ENCODE measurements at regions not wholly inside any gene's neighbourhood (a gene's known extent, or its start where the extent isn't known, plus 50 kb on each side); places are given as distances from the start of the nearest gene placed in this dataset.
"Not testable (repeated sequence)": the region's sequence is repeated elsewhere in the genome, so short reads cannot be mapped to it uniquely, and the experiment has no call there.

GRCh38 chr7:47073284-47073683 is 508.6 kb downstream of the TNS3 start:
- DNase-seq (ENCODE audit: insufficient read length, low spot score) (no peak), FAIRE-seq (no peak)
- TF ChIP-seq PAX5 (IDR thresholded peaks at IDR 0.05; ENCODE audit: insufficient read depth, low read length, severe bottlenecking) (no peak), SPI1 (IDR thresholded peaks at IDR 0.05; ENCODE audit: low read depth, low read length) (no peak), POLR2A (IDR thresholded peaks at IDR 0.05; ENCODE audit: low read depth, low read length) (no peak), POU2F2 (IDR thresholded peaks at IDR 0.05; ENCODE audit: low read depth, low read length) (no peak)

- FAIRE-seq (no peak), DNase-seq (ENCODE audit: insufficient read length, low spot score) (no peak)
- TF ChIP-seq TAF1 (IDR thresholded peaks at IDR 0.05; ENCODE audit: low read depth, low read length) (no peak), SPI1 (IDR thresholded peaks at IDR 0.05; ENCODE audit: low read depth, low read length) (no peak), POU2F2 (IDR thresholded peaks at IDR 0.05; ENCODE audit: low read depth, low read length) (no peak), POLR2AphosphoS5 (IDR thresholded peaks at IDR 0.05; ENCODE audit: low read depth, low read length) (no peak), PAX5 (IDR thresholded peaks at IDR 0.05; ENCODE audit: insufficient read depth, low read length, severe bottlenecking) (no peak), POLR2A (IDR thresholded peaks at IDR 0.05; ENCODE audit: low read depth, low read length) (no peak)
Measured at GRCh38 chr7:47071866-47072265, 510.0 kb downstream of the TNS3 start.

- TF ChIP-seq POLR2A (IDR thresholded peaks at IDR 0.05; ENCODE audit: low read depth, low read length) (no peak), POLR2AphosphoS5 (IDR thresholded peaks at IDR 0.05; ENCODE audit: low read depth, low read length) (no peak), POU2F2 (IDR thresholded peaks at IDR 0.05; ENCODE audit: low read depth, low read length) (no peak), PAX5 (IDR thresholded peaks at IDR 0.05; ENCODE audit: insufficient read depth, low read length, severe bottlenecking) (no peak)
- no peak for FAIRE-seq
- no peak for DNase-seq (ENCODE audit: insufficient read length, low spot score)
Measured at GRCh38 chr7:47069385-47070076, 512.4 kb downstream of the TNS3 start.

- no peak for FAIRE-seq
- DNase-seq (ENCODE audit: insufficient read length, low spot score): no peak
- no peak for TF ChIP-seq SPI1 (IDR thresholded peaks at IDR 0.05; ENCODE audit: low read depth, low read length)
- no peak for TF ChIP-seq TAF1 (IDR thresholded peaks at IDR 0.05; ENCODE audit: low read depth, low read length)
- TF ChIP-seq POLR2A (IDR thresholded peaks at IDR 0.05; ENCODE audit: low read depth, low read length): no peak
- TF ChIP-seq PAX5 (IDR thresholded peaks at IDR 0.05; ENCODE audit: insufficient read depth, low read length, severe bottlenecking): no peak
- no peak for TF ChIP-seq POLR2AphosphoS5 (IDR thresholded peaks at IDR 0.05; ENCODE audit: low read depth, low read length)
- no peak for TF ChIP-seq POU2F2 (IDR thresholded peaks at IDR 0.05; ENCODE audit: low read depth, low read length)
Measured at GRCh38 chr7:47066976-47067614, 514.8 kb downstream of the TNS3 start.

GRCh38 chr7:47056731-47057130 is 525.2 kb downstream of the TNS3 start:
- TF ChIP-seq POU2F2 (IDR thresholded peaks at IDR 0.05; ENCODE audit: low read depth, low read length): no peak
- TF ChIP-seq POLR2A (IDR thresholded peaks at IDR 0.05; ENCODE audit: low read depth, low read length): no peak
- TF ChIP-seq PAX5 (IDR thresholded peaks at IDR 0.05; ENCODE audit: insufficient read depth, low read length, severe bottlenecking): no peak
- TF ChIP-seq POLR2AphosphoS5 (IDR thresholded peaks at IDR 0.05; ENCODE audit: low read depth, low read length): no peak
- TF ChIP-seq TAF1 (IDR thresholded peaks at IDR 0.05; ENCODE audit: low read depth, low read length): no peak
- no peak for TF ChIP-seq SPI1 (IDR thresholded peaks at IDR 0.05; ENCODE audit: low read depth, low read length)
- no peak for DNase-seq (ENCODE audit: insufficient read length, low spot score)
- no peak for FAIRE-seq

- not testable (repeated sequence) for FAIRE-seq; DNase-seq (ENCODE audit: insufficient read length, low spot score)
Measured at GRCh38 chr7:47052541-47053208, 529.2 kb downstream of the TNS3 start.

- TF ChIP-seq PAX5 (IDR thresholded peaks at IDR 0.05; ENCODE audit: insufficient read depth, low read length, severe bottlenecking): no peak
- TF ChIP-seq POLR2A (IDR thresholded peaks at IDR 0.05; ENCODE audit: low read depth, low read length): no peak
- TF ChIP-seq POU2F2 (IDR thresholded peaks at IDR 0.05; ENCODE audit: low read depth, low read length): no peak
- TF ChIP-seq TAF1 (IDR thresholded peaks at IDR 0.05; ENCODE audit: low read depth, low read length): no peak
- no peak for TF ChIP-seq SPI1 (IDR thresholded peaks at IDR 0.05; ENCODE audit: low read depth, low read length)
- FAIRE-seq (no peak), DNase-seq (ENCODE audit: insufficient read length, low spot score) (no peak)
Measured at GRCh38 chr7:47049234-47049774, 532.6 kb downstream of the TNS3 start.

GRCh38 chr7:47047384-47047783 is 534.5 kb downstream of the TNS3 start:
- no peak for DNase-seq (ENCODE audit: insufficient read length, low spot score)
- no peak for FAIRE-seq
- TF ChIP-seq SPI1 (IDR thresholded peaks at IDR 0.05; ENCODE audit: low read depth, low read length) (no peak), PAX5 (IDR thresholded peaks at IDR 0.05; ENCODE audit: insufficient read depth, low read length, severe bottlenecking) (no peak), POU2F2 (IDR thresholded peaks at IDR 0.05; ENCODE audit: low read depth, low read length) (no peak), TAF1 (IDR thresholded peaks at IDR 0.05; ENCODE audit: low read depth, low read length) (no peak), POLR2A (IDR thresholded peaks at IDR 0.05; ENCODE audit: low read depth, low read length) (no peak), POLR2AphosphoS5 (IDR thresholded peaks at IDR 0.05; ENCODE audit: low read depth, low read length) (no peak)

- TF ChIP-seq POLR2AphosphoS5 (IDR thresholded peaks at IDR 0.05; ENCODE audit: low read depth, low read length) (no peak), POLR2A (IDR thresholded peaks at IDR 0.05; ENCODE audit: low read depth, low read length) (no peak), POU2F2 (IDR thresholded peaks at IDR 0.05; ENCODE audit: low read depth, low read length) (no peak), TAF1 (IDR thresholded peaks at IDR 0.05; ENCODE audit: low read depth, low read length) (no peak), SPI1 (IDR thresholded peaks at IDR 0.05; ENCODE audit: low read depth, low read length) (no peak), PAX5 (IDR thresholded peaks at IDR 0.05; ENCODE audit: insufficient read depth, low read length, severe bottlenecking) (no peak)
- FAIRE-seq (no peak), DNase-seq (ENCODE audit: insufficient read length, low spot score) (no peak)
Measured at GRCh38 chr7:47046949-47047348, 535.0 kb downstream of the TNS3 start.
